ENCODE measurements at regions not wholly inside any gene's neighbourhood (a gene's known extent, or its start where the extent isn't known, plus 50 kb on each side); places are given as distances from the start of the nearest gene placed in this dataset.

- TF ChIP-seq CHD7 (IDR thresholded peaks at IDR 0.05; ENCODE audit: insufficient replicate concordance, low read length) (no peak), SP1 (IDR thresholded peaks at IDR 0.05; ENCODE audit: low read depth, low read length) (no peak), RBBP5 (IDR thresholded peaks at IDR 0.05; ENCODE audit: borderline replicate concordance, low read depth, low read length) (no peak), BCL11A (IDR thresholded peaks at IDR 0.05; ENCODE audit: low read depth in 2 of 2, low read length in 2 of 2) (no peak), RFX5 (IDR thresholded peaks at IDR 0.05; ENCODE audit: borderline replicate concordance, low read depth, low read length) (no peak), HDAC6 (IDR thresholded peaks at IDR 0.05; ENCODE audit: low read depth, low read length) (no peak), POU5F1 (IDR thresholded peaks at IDR 0.05; ENCODE audit: low read depth, low read length) (no peak)
Observed at GRCh38 chr11:95359756-95360155, 128.8 kb upstream of the SESN3 start (continued).
